ENCODE measurements at regions not wholly inside any gene's neighbourhood (a gene's known extent, or its start where the extent isn't known, plus 50 kb on each side); places are given as distances from the start of the nearest gene placed in this dataset.

GRCh38 chr12:92218394-92219077 lies 72.9 kb upstream of the BTG1 start:
- intact Hi-C loops (cut with DNase I): no loop called here
- Histone ChIP-seq H3K4me3 (replicated peaks in 1 of 3) (no peak overlapping the region), H3K4me1 (no peaks in the 10 kb centered on the region), H3K27ac (no peak overlapping the region), H3K9me3 (no peaks in the 10 kb centered on the region), H3K36me3 (no peaks in the 10 kb centered on the region), H3K27me3 (no peaks in the 10 kb centered on the region)
- TF ChIP-seq, protein P1, sequence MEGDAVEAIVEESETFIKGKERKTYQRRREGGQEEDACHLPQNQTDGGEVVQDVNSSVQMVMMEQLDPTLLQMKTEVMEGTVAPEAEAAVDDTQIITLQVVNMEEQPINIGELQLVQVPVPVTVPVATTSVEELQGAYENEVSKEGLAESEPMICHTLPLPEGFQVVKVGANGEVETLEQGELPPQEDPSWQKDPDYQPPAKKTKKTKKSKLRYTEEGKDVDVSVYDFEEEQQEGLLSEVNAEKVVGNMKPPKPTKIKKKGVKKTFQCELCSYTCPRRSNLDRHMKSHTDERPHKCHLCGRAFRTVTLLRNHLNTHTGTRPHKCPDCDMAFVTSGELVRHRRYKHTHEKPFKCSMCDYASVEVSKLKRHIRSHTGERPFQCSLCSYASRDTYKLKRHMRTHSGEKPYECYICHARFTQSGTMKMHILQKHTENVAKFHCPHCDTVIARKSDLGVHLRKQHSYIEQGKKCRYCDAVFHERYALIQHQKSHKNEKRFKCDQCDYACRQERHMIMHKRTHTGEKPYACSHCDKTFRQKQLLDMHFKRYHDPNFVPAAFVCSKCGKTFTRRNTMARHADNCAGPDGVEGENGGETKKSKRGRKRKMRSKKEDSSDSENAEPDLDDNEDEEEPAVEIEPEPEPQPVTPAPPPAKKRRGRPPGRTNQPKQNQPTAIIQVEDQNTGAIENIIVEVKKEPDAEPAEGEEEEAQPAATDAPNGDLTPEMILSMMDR (IDR thresholded peaks at IDR 0.05): no peak
- no peak for TF ChIP-seq POLR2A (IDR thresholded peaks at IDR 0.05)
- WGBS, 2 donors: 90 to 97% methylated on average over 3 of the region's 3 CpGs
- no peak for DNase-seq

GRCh38 chr12:92216092-92216491 lies 70.4 kb upstream of the BTG1 start:
- intact Hi-C loops (cut with DNase I): no loop called here
- no peak for DNase-seq
- no peaks in the 10 kb centered on the region for H3K36me3 ChIP-seq
- 32 to 43% methylated on average over 1 of the region's 1 CpG for WGBS, 2 donors
- no peak overlapping the region for H3K27ac ChIP-seq
- no peak overlapping the region for H3K4me3 ChIP-seq (replicated peaks in 1 of 3)
- no peaks in the 10 kb centered on the region for H3K4me1 ChIP-seq
- no peaks in the 10 kb centered on the region for H3K9me3 ChIP-seq
- H3K27me3 ChIP-seq: no peaks in the 10 kb centered on the region
- no peak for TF ChIP-seq POLR2A (IDR thresholded peaks at IDR 0.05)

DNA sequence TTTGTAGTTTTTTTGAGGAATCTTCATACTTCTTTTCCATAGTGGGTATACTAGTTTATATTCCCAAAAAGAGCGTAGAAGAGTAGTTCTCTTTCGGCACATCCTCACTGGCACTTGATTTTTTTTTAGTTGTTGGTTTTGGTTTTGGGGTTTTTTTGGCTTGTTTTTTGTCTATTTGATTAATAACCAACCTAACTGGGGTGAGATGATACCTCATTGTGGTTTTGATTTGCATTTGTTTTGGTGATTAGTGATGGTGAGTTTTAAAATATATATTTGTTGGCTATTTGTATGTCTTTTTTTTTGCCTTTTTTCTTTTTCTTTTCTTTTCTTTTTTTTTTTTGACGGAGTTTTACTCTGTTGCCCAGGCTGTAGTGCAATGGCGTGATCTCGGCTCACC lies 69.7 kb upstream of the BTG1 start:
- 96 to 97% methylated on average over 5 of the region's 5 CpGs for WGBS, 2 donors
- DNase-seq: no peak
- Histone ChIP-seq H3K4me3 (replicated peaks in 1 of 3) (no peak overlapping the region), H3K36me3 (no peaks in the 10 kb centered on the region), H3K27me3 (no peaks in the 10 kb centered on the region), H3K27ac (no peak overlapping the region), H3K9me3 (no peaks in the 10 kb centered on the region), H3K4me1 (no peaks in the 10 kb centered on the region)
- TF ChIP-seq, protein P1 (IDR thresholded peaks at IDR 0.05): no peak
- TF ChIP-seq POLR2A (IDR thresholded peaks at IDR 0.05): no peak
- intact Hi-C loops (cut with DNase I): no loop called here

GRCh38 chr12:92213166-92213565 lies 67.5 kb upstream of the BTG1 start:
- no peak for DNase-seq
- H3K27ac ChIP-seq: no peak overlapping the region
- intact Hi-C loops (cut with DNase I): no loop called here
- no peaks in the 10 kb centered on the region for H3K27me3 ChIP-seq
- WGBS, 2 donors: 91 to 96% methylated on average over 2 of the region's 2 CpGs
- TF ChIP-seq, protein P1 (IDR thresholded peaks at IDR 0.05): no peak
- no peak for TF ChIP-seq POLR2A (IDR thresholded peaks at IDR 0.05)
- no peak overlapping the region for H3K4me3 ChIP-seq (replicated peaks in 1 of 3)
- no peaks in the 10 kb centered on the region for H3K36me3 ChIP-seq
- no peaks in the 10 kb centered on the region for H3K4me1 ChIP-seq
- no peaks in the 10 kb centered on the region for H3K9me3 ChIP-seq

DNA sequence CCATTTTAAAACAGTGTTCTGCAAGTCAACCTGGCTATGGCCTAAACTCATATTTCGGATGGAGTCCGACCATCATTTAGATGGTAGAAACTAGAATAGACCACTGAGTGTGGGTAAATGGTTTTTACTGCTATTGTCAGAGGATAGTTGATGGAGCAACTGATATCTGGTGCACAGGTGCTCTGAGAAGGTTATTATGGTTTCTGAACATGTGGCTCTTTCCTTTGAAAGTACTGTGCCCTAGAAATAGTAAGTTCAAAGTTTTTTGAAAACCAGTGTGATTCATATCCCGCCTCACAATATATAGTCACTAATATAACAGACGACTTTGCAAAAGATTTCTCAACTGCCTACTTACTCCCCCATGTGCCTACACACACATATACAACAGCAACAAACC lies 64.4 kb upstream of the BTG1 start:
- H3K36me3 ChIP-seq: no peaks in the 10 kb centered on the region
- no peak for DNase-seq
- intact Hi-C loops (cut with DNase I): no loop called here
- H3K4me3 ChIP-seq (replicated peaks in 1 of 3): no peak overlapping the region
- no peaks in the 10 kb centered on the region for H3K9me3 ChIP-seq
- 95% methylated on average over 4 of the region's 4 CpGs for WGBS, 2 donors
- no peaks in the 10 kb centered on the region for H3K27me3 ChIP-seq
- H3K27ac ChIP-seq: no peak overlapping the region
- H3K4me1 ChIP-seq: no peaks in the 10 kb centered on the region
- TF ChIP-seq POLR2A (IDR thresholded peaks at IDR 0.05): no peak
- TF ChIP-seq, protein P1 (IDR thresholded peaks at IDR 0.05): no peak

Data from thyroid gland (tissue), 4 donors.